Suprapubic skin (tissue), 4 donors: ENCODE measurements at regions not wholly inside any gene's neighbourhood (a gene's known extent, or its start where the extent isn't known, plus 50 kb on each side); places are given as distances from the start of the nearest gene placed in this dataset.

Experiments used
- CTCF ChIP-seq, 2 donors: fragments of 200-600 bp in 1 of 2; fragments of 450-650 bp in 1 of 2; sonication (generic) in 1 of 2; IDR thresholded peaks; one replicate each; pipeline ENCODE4 v1.5.1; 2016 to 2019; ENCODE audit warnings: antibody characterized with exemption in 2 of 2, mild to moderate bottlenecking in 1 of 2, moderate library complexity in 1 of 2
- POLR2A ChIP-seq, 2 donors: fragments of 450-650 bp; IDR thresholded peaks; one replicate each; pipeline ENCODE4 v1.6.1; 2017; ENCODE audit warnings: antibody characterized with exemption in 2 of 2, mild to moderate bottlenecking in 2 of 2, moderate library complexity in 2 of 2
- POLR2AphosphoS5 ChIP-seq, 3 donors: sonication (generic); formaldehyde crosslinking; IDR thresholded peaks; one replicate each; pipeline ENCODE4 v1.6.1; 2017; ENCODE audit warnings: antibody characterized with exemption in 3 of 3

- TF ChIP-seq POLR2A (IDR thresholded peaks at IDR 0.05) (no peak), CTCF (IDR thresholded peaks at IDR 0.05) (no peak), POLR2AphosphoS5 (IDR thresholded peaks at IDR 0.05) (no peak)
Observed at GRCh38 chr4:112973750-112974251, 75.7 kb upstream of the ANK2 start.
